GM19467 (cell line): ENCODE measurements at regions not wholly inside any gene's neighbourhood (a gene's known extent, or its start where the extent isn't known, plus 50 kb on each side); places are given as distances from the start of the nearest gene placed in this dataset.

Experiments used
- ATAC-seq: cut with Tn5 transposase; IDR thresholded peaks from one replicate; pipeline ENCODE4 v1.9.1; 2021; ENCODE audit warnings: mild to moderate bottlenecking, moderate library complexity; ENCODE audit not compliant: unreplicated experiment

DNA sequence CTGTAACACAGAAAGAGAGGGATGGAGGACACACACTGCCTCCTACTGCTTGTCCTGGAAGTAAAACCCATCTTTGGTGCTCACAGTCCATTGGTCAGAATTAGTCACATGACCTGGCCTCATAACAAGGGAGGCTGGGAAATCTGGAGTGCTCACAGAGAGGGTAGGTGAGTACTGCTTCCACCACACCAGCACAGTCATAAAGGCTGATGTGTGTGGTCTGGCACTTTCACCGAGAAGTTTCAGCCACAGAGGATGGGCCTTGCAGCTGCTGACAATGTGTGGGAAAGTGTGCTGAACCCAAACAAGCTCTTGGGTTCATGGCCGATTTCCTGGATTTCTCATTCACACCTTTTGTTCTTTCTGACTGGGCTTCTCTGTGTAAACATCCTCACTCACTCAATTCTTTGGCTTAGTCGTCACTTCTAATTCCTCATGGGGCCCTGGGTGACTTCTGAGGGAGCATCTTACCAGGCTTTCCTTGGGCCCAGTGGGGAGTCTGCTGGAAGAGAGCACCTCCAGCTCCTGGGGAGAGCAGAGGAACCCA lies 100.7 kb downstream of the ASB7 start:
- peak; percentile 98 for ATAC-seq

DNA sequence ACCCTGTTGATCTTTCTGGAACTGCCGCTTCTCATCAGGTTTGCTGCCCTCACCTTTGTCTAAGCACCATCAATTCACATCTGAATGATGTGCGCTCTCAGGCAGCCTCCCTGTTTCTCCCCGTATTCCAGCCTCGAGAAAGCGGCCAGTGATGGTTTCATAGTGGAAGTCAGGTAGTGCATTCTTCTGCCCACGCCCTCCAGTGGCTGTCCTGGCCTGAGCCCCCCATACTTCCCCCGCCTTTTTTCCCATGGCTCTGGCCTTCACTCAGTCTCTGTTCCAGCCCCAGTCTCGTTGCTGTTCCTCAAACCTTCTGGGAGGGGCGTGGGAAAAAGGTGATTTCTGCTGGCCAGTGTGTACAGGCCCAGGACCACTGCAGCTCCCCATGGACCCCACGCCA lies 101.3 kb downstream of the ASB7 start:
- no peak for ATAC-seq

DNA sequence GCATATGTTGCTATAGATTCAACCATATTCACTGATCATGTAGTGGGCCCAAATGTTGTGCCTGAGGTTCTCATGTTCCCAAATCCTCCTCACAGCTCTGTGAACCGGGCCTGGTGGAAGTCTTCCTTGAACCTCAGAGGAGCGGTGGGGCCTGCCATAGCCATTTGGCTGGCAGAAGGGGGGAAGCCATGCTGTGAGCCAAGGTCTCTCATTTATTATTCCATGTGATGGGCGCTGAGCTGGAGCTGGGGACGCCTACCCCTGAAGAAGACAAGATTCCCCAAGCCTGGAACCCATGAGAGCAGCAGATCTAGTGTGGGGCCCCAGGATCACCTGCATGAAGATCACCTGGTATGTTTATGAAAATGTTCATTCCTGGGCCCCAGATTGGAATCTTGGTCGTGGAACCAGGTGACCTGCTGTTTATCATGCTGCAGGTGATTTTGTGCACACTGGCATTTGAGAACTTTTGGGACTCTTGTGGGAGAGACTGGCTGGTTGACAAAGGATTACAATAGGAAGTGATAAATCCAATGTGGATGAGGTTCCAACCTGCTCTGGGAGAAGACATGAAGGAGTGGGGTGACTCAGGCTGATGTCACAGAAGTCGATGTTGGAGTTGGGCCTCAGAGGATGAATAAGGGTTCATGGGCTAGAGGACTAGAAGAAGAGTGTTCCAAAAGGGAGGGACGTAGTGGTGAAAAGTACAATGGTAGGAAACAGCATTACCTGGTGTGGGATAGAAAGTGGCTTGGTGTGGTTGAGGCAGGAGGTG lies 102.1 kb downstream of the ASB7 start:
- no peak for ATAC-seq

DNA sequence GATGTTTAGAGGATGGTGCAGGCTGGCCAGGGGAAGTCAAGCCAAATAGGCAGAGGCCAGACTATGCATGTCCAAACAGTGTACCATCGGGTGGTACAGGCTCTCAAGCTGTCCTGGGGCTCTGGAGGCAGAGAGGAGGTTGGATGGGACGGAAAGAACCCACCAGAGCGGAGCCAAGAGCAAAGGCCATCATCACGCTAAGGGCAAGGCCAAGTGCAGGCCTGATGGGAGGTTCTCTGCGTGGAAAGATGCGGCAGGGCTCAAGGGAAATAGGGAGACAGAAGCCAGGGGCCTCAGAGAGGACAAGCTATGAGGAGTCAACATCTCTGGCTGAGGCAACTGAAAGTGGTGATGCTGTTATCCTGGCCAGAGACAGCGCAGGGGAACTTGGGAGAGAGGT lies 102.7 kb downstream of the ASB7 start:
- ATAC-seq: no peak

DNA sequence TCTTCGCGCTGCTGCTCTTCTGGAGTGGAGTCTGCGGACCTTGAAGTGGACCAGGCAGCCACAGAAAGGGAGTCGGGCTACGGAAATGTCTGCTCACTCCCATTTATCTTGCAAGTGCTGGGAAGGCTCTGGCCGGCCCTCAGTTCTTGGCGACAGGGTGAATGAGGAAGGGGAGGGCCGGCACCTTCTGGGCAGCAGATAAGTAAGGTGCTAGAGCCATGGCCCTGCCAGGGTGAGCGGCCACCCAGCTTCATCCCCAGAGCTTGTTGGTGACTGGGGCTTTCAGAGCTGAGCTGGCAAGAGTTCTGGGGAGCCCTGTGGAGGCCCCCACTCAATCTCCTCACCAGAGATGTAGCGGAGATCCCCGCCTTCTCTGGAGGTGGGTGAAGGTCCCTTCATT lies 103.5 kb downstream of the ASB7 start:
- no peak for ATAC-seq

DNA sequence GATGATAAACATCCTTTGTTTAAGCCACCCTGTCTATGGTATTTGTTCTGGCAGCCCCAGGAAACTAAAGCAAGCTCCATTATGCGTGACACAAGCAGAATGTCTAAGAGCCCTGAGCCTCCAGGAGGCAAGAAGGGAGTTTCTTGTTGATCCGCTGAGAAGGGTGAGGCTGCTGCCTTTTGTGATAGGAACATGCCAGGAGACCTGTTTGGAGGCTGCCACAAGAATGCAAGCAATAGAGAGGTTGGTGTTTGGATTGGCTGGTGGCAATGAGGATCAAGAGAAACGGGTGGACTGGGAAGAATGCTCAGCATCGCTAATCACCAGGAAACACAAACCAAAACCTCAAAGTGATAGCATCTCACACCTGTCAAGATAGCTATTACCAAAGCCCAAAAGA lies 104.8 kb downstream of the ASB7 start:
- ATAC-seq: no peak

DNA sequence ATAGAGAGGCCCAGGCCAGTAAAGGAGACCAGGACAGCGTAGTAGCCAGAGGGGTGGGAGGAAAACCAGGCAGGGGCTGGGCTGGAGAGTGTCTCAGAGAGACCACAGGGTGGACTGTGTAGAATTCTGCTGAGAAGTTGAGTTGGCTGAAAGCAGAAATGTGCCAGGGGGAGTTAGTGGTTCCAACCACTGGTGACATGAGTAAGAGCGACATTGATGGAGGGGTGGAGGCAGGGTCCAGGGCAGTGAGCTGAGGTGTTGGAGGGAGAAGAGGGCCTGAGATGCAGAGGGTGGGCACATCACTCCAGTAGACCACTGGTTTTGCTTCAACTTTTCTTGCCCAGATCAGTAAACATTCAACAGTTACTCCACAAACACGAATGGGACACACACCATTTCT lies 106.5 kb downstream of the ASB7 start:
- no peak for ATAC-seq

DNA sequence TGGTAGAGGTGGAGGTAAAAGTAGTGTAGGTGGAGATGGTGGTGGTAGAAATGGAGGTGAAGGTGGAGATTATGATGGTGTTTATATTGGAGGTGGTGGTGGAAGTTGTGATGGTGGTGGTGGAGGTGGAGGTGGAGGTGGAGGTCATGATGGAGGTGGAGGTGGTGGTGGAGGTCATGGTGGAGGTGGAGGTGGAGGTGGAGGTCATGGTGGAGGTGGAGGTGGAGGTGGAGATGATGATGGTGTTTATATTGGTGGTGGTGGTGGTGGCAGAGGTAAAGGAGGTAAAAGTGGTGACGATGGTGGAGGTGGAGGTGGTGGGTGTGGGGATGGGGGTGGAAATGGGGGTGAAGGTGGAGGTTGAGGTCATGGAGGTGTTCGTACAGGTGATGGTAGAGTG lies 107.8 kb downstream of the ASB7 start:
- no peak for ATAC-seq

DNA sequence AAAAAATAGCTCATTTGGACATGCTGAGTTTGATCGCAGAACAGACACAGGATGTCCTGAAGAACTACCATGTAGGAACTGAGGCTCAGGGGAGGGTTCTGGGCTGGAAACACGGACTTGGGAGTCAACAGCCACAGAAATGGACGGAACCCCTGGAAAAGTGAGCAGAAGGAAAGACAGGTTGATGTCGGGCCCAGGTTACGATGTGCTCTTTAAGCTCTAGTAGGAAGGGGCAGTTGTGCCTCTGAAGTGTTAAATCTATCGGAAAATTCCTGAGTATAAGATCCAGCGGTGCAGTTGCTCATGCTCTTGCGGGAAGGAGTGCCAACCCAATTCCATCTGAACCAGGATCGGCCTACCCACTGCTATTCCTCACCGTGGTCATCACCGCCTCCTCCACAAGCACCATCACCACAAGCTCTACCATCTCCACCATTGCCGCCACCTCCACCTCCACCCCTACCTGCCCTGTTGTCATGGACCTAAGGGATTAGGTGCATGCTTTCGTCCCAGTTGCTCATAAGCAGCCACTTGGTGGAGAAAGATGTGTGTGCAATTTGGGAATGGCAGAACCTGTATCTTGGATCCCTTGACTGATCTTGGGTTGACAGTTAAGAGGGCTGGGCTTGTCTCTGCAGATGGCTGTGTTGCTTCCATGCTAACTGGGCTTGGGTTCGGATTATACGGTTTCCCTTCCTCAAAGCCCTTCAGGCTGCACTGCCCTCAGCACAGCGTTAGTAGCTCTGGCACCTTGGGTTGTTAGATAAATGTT lies 108.5 kb downstream of the ASB7 start:
- no peak for ATAC-seq

DNA sequence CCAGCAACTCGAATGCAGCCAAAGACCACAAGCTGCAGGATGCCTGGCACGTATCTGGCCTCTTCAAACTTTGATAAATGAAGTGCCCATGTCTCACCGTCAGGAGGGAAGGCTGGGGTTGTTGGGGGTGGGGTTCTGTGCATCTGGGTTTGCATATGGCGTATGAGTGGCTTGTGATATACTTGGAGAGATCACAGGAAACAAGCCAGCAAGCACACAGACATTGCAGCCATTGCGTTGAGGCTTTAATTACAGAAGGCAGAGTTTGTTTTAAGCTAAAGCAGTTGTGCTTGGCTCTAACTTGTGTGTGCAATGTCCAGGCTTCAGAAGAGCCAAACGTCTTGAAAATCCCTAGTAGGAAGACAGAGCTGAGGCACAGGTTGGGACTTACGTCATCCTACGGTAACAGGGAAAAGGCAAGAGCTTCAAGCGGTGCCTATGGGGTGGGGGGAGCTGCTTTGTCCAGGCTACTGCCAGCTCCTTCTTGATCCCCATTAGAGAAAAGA lies 109.2 kb downstream of the ASB7 start:
- ATAC-seq: no peak

DNA sequence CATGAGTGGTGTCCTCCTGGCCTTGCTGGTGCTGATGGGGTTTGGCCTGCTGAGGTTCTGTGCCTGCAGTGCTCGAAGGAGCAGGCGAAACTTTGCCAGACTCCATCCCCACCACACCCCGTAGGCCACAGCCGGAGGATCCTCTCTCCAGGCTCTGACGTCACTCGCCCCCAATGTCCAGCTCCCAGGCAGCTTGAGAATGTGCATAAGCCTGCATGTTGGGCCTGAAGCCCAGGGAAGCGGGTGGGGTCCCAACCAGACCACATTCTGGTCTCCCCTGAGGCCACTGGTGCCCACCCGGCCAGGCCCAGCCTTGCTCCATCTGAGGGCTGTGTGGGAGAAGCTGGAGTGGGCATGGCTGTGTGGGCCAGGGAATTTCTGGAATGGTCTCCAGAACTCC lies 109.8 kb downstream of the ASB7 start:
- ATAC-seq: no peak

DNA sequence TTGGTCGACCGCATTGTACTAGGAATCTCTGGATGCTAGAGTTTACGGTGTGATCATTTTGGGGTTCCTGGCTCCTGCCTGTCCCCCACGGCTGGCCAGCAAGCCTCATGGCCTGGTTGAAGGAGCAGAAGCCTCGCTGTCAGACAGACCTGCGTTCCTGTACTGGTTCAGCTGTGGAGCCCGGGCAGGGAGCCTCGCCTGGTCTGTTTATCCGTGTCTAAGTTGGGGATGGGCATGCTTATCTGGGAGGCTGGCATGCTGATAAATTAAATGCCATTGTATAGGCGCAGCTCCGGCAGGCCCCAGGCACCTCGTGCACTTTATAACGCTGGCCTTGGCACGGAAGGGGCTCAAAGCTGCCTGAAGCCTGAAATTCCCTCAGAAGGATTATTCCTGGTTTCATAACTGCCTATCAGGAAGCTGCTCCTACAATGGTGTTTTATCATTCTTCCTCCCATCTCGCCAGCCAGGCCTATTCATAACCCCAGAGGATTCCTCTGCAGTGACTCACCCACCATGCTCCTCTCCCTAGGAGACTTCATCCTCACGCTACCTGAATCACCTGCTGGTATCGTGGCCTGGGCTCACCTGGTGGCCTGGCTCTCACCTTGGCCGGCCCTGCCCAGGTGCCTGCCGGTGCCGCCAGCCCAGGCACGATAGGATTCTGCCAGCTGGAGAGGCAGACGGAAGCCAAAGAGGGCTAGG lies 110.9 kb downstream of the ASB7 start:
- no peak for ATAC-seq

DNA sequence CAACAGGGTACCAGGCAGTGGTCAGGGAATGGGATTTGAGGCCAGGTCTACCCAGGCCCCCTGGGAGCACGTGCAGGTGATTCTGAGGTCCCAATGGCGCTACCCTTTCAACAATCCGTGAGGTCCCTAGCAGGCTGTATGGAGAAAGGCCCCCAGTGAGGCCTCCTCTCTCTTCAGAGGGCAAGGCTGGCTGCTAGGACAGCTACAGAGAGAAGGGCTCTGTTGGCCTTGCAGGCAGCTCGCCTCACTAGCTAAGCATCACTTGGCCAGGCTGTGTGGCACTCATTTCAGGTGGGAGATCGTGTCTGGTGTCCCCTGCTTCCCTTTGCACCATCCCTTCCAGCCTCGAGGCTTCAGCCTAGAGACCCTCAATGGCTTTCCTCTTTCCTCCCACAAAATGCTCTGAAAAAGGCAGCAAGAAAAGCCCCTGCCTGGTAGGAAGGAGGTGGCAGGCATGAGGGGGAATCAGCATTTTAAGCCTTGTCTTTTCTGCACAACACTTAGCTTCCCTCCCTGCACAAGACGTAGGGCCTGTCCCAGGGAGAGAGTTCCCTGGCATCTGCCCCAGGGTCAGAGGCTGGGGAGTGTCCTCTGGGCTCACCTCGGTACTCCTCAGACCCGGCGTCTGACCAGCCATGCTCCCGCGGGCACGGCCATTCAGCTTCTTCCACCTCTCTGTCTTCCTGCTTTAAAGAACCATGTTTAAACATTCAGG lies 111.8 kb downstream of the ASB7 start:
- no peak for ATAC-seq

DNA sequence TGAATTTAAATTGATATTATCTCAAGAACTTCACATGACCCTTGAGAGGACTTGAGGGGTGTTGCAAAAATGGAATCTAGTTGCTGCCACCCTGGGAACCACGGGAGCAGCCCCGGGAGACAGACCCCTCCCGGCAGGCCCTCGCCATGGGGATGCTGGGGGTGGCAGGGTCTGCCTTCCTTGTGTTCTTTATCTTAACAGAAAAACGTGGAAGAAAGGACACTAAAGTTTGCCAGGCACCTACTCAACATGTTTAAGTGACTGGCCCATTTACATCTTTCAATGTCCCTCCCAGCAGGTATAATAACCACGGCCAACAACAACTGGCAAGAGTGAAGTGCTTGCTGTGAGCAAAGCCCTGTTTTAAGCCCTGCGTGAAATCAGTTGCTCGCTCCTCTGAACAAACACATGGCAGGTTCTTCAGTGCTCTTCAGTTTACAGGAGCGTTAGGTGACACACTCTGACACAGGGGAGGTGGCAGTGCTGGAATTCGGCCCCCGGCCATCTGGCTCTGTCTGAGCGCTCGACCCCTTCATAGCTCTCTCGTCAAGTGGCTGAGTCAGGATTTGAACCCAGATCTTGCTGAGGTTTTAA lies 112.5 kb downstream of the ASB7 start:
- ATAC-seq: no peak

DNA sequence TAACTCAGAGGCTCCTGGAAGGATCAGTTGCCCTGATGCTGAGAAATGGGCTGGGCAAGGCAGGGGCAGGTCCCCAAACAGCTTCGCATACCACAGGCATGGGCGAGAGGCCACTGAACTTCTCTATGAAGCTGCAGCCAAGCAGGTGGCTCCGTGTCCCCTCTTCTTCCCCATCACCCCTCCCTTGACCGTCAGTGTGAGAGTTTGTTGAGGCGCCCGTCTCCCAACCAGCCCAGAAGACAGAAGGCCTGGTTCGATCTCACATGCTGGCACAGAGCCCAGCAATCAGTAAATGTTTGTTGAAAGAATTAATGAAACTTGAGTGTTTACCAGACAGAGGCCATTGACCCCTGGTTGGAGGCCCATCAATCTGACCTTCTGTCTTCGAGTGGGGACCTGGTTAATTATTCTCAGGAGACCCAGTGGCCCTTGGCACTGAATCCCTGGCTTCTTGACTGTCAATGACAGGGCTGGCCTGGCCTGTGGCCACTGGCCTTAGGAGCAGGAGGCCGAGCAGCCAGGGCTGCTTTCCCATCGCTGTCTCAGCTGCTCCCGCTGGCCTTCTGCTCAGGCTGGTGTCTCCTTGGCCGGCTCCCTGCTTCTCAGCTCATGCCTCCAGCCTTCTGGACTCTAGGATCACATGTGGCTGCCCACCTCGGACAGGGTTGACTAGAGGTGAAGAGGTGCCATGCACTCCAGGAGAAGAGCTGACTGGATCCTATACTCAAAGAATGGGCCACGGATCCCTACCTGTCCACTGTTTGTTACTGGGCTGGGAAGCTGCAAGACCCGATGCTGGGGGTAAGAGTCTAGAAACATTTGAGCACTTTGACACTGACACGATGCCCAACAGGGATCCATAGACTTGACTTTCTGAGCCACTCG lies 113.4 kb downstream of the ASB7 start:
- ATAC-seq: no peak

DNA sequence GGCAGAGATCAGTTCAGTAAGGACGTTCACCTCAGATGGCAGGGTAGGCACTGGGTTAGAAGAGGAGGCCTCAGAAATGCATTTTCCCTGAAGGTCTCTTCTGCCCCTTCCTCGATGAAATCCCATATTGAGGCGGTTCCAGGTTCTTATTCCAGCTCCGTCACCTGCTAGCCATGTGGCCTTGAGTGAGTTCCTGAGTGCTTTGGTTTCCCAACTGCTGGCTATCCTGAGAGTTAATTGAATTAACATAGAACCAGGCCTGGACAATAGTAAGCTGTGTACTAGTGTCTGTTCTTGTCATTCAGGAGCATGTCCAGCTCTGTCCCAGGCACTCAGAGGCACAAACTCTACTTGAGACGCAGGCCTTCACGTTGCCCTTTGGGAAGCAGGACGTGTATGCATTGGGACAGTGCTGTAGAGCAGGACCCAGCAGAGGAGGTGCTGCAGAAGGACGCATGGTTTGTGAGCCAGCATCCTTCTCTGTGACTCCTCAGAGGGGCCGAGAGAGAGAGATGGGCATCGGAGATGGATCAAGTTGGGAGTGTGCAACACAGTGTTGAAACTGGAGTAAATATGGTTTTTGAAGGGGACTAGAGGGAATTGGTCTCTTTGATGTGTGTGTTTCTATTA lies 114.2 kb downstream of the ASB7 start:
- no peak for ATAC-seq

DNA sequence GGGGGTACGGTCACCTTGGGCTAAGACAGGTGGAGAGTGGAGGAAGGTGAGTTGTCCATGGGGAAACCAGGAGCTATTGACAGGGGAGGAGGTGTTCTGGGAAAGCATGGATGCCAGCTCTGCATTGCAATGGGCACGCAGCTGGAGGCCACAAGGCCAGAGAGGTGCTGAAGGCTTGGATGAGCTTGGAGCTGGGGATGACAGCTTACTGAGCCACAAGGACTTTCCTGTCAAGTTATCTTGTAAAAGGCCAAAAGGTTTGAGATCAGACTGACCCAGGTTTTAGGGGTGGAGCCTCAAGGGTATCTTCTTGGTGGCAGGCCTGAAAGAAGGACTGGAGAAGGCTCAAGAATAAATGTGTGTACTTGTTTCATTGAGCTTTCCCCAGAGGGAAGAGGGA lies 115.2 kb downstream of the ASB7 start:
- no peak for ATAC-seq

DNA sequence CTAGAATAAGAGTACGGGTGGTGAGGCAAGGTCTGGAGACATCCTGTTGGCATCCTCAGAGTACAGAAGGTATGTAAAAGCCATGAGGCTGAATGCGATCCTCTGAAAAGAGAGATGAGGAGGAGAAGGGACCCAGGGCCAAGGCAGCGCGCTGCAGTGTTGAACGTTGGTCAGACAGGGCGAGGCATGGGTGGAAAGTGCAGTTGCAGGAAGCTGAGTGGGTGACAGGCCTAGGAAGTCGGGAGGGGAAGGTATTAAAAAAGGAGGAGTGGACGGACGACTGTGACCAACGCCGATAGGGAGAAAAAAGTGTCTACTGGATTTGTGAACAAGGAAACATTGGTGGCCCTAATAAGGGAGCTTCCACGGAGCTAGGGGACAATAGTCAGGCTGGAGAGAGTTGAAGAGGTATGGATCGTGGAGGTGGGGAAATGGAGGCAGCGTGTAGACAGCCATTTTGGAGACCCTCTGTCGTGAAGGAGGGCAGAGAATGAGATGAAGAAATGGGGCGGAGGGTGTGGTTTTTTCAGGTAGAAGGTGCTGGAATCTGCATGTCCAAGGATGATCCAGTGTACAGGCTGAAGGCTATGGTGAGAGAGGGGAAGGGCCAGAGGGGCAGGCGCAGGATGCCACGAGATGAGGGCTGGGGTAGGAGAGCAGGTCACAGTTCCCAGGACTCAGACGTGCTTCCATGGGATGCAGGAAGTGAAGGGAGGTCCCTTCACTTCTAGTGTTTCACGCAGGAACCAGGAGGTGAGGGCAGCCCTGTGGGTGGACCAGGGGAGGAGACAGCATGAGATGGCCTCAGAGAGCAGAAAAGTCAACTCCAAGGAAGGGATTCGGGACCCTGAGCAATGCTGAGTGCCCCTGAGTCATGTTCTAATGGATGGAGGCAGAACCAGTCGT lies 115.9 kb downstream of the ASB7 start:
- no peak for ATAC-seq
